ENCODE measurements at regions not wholly inside any gene's neighbourhood (a gene's known extent, or its start where the extent isn't known, plus 50 kb on each side); places are given as distances from the start of the nearest gene placed in this dataset.

DNA sequence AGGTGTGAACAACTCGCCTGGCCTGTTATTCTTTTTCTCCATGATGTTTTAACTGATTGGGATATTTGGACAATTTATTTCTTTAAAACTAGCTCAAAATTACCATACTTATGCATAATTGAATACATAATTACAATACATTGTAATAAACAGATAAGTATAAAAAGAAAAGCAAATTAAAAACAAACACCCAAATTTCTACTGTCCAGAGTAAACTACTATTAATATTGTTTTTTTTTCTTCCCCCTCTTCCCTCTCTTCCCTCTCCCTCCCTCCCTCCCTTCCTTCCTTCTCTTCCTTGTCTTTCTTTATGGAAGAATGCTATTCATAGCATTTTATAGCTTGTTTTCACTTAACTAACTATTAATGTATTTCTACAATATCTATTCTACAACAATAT is 117.7 kb upstream of the IVNS1ABP start:
- no TSS peak for BruUV-seq (replicated peaks)
- Histone ChIP-seq H3K9ac (replicated peaks; ENCODE audit: extremely low read depth, insufficient read depth, low read length) (no peak overlapping the region), H3K4me1 (ENCODE audit: control insufficient read depth, extremely low read depth, insufficient read depth, low read length) (no peaks in the 10 kb centered on the region), H3K4me2 (ENCODE audit: insufficient read depth, low read length) (no peak overlapping the region), H3K27ac (ENCODE audit: insufficient read depth, low read depth, low read length) (no peak overlapping the region), H3K9me1 (replicated peaks; ENCODE audit: control insufficient read depth, extremely low read depth, insufficient read depth, low read length) (no peaks in the 10 kb centered on the region), H3K4me3 (replicated peaks in 1 of 3; ENCODE audit: insufficient read depth in 1 of 3, low read depth in 1 of 3, low read length in 3 of 3) (no peak overlapping the region), H4K20me1 (replicated peaks; ENCODE audit: control insufficient read depth, extremely low read depth, insufficient read depth, low read length) (no peaks in the 10 kb centered on the region), H3K27me3 (ENCODE audit: control insufficient read depth in 2 of 2, insufficient read depth in 2 of 2, low read length in 2 of 2) (no peaks in the 10 kb centered on the region), H3K9me3 (replicated peaks; ENCODE audit: control insufficient read depth, insufficient read depth, low read length) (no peaks in the 10 kb centered on the region), H3K36me3 (ENCODE audit: control insufficient read depth in 2 of 2, extremely low read depth in 1 of 2, insufficient read depth in 2 of 2, low read length in 2 of 2) (no peaks in the 10 kb centered on the region), H2AFZ (ENCODE audit: low read depth, low read length) (no peak overlapping the region), H3K79me2 (ENCODE audit: control insufficient read depth, insufficient read depth, low read length) (no peaks in the 10 kb centered on the region)
- no peak for FAIRE-seq
- intact Hi-C loops (cut with micrococcal nuclease), result no loop called here
- ChIA-PET CTCF (interaction anchor here (0.6 to 1.1 kb wide), 3 partner anchors 16 to 645 kb away, joined by 3 to 6 read pairs (median 3); no protein-coding TSS in a partner anchor), POLR2A (no interaction called here)
- DNase-seq (ENCODE audit: low read depth, low spot score), result no peak
- dilution Hi-C loops (cut with MboI; ENCODE audit: extremely low pct_ligation_motif_present, low sequenced_read_pairs), result no loop called here
- no peak for TF ChIP-seq EZH2 (IDR thresholded peaks at IDR 0.05; ENCODE audit: borderline replicate concordance, low read depth, low read length, severe bottlenecking)
- no peak for TF ChIP-seq JUN (IDR thresholded peaks at IDR 0.05; ENCODE audit: borderline replicate concordance, insufficient read depth, insufficient read length, low read depth)
- TF ChIP-seq POLR2AphosphoS5 (IDR thresholded peaks at IDR 0.05; ENCODE audit: insufficient read depth, low read depth, low read length), result no peak
- TF ChIP-seq, protein P1, sequence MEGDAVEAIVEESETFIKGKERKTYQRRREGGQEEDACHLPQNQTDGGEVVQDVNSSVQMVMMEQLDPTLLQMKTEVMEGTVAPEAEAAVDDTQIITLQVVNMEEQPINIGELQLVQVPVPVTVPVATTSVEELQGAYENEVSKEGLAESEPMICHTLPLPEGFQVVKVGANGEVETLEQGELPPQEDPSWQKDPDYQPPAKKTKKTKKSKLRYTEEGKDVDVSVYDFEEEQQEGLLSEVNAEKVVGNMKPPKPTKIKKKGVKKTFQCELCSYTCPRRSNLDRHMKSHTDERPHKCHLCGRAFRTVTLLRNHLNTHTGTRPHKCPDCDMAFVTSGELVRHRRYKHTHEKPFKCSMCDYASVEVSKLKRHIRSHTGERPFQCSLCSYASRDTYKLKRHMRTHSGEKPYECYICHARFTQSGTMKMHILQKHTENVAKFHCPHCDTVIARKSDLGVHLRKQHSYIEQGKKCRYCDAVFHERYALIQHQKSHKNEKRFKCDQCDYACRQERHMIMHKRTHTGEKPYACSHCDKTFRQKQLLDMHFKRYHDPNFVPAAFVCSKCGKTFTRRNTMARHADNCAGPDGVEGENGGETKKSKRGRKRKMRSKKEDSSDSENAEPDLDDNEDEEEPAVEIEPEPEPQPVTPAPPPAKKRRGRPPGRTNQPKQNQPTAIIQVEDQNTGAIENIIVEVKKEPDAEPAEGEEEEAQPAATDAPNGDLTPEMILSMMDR (IDR thresholded peaks at IDR 0.05; ENCODE audit: extremely low read depth in 1 of 2, insufficient read depth in 1 of 2, low read depth in 1 of 2, low read length in 2 of 2), result no peak
- no peak for TF ChIP-seq POLR2A (IDR thresholded peaks at IDR 0.05; ENCODE audit: low read depth, low read length)
- no peak for TF ChIP-seq MYC (IDR thresholded peaks at IDR 0.05; ENCODE audit: low read depth, low read length)
- TF ChIP-seq GATA2 (IDR thresholded peaks at IDR 0.05; ENCODE audit: insufficient read depth, insufficient read length, low read depth, low read length), result no peak
- TF ChIP-seq, protein P2, sequence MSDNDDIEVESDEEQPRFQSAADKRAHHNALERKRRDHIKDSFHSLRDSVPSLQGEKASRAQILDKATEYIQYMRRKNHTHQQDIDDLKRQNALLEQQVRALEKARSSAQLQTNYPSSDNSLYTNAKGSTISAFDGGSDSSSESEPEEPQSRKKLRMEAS (IDR thresholded peaks at IDR 0.05; ENCODE audit: insufficient read depth, insufficient read length), result no peak
- no peak for TF ChIP-seq FOS (IDR thresholded peaks at IDR 0.05; ENCODE audit: borderline replicate concordance, insufficient read depth, low read length)

All from endothelial cell of umbilical vein (primary cell).